ENCODE measurements at regions not wholly inside any gene's neighbourhood (a gene's known extent, or its start where the extent isn't known, plus 50 kb on each side); places are given as distances from the start of the nearest gene placed in this dataset.
"Not testable (repeated sequence)": the region's sequence is repeated elsewhere in the genome, so short reads cannot be mapped to it uniquely, and the experiment has no call there.

GRCh38 chr2:123609077-123609476, 416.0 kb upstream of the CNTNAP5 start:
- no peak for DNase-seq (ENCODE audit: low read depth)

- DNase-seq (ENCODE audit: low read depth) = no peak
Observed at GRCh38 chr2:123614596-123614995, 410.5 kb upstream of the CNTNAP5 start.

- not testable (repeated sequence) for DNase-seq (ENCODE audit: low read depth)
Observed at GRCh38 chr2:123618642-123619041, 406.4 kb upstream of the CNTNAP5 start.

DNA sequence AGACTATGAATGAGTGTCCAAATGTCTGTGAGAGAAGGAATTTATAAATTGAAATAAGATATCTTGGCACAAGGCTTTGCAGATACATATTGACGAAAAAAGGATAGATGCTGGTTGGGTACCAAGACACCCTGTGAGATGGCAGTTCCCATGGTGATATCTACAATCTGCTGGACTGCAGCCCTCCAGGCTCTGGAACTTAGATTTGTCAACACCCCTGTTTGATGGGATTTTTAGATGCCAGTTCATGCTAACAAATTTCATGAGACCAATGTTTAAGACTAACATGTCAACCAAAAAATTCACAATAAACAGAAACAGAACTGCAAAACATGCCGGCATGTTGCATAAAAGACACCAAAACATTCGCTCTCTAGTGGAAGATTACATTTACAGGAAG, 400.3 kb upstream of the CNTNAP5 start:
- no peak for DNase-seq (ENCODE audit: low read depth)

DNA sequence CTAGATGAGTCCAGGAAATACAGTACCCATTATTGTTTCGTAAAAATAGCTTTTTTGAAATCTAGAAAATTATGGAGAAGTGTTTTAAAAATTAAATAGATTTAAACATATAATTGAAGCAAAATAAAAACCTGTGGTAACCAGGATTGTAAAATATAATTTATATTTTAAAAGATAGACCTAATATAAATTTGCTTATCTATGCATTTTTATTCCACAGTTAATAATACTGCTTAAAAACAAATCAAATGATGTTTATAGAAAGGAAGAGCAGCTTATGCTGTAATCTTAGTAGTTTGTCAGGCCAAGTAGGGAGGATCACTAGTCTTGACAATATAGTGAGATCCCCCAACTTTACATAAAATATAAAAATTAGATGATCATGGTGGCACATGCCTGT, 388.9 kb upstream of the CNTNAP5 start:
- no peak for DNase-seq (ENCODE audit: low read depth)

- DNase-seq (ENCODE audit: low read depth) = no peak
Observed at GRCh38 chr2:123640685-123641335, 384.3 kb upstream of the CNTNAP5 start.

- no peak for DNase-seq (ENCODE audit: low read depth)
Observed at GRCh38 chr2:123644053-123644452, 381.0 kb upstream of the CNTNAP5 start.

DNA sequence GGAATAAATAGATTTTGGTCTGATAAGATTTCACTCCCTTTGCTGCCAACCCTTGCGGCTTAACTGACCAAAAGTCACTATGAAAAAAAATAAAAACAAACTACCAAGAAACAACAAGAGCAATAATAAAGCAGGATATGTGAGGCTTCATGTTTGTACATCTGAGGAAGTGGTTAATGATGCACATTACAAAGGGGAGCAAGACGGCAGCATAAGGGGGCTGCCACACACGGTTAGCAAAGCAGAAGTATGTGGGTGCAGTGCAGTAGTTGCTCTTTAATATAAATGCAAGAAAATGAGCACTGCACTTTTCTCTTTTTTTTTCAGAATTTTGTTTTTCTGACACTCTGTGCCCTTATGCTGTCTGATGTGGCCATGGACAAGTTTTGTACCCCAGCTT, 377.1 kb upstream of the CNTNAP5 start:
- no peak for DNase-seq (ENCODE audit: low read depth)

DNA sequence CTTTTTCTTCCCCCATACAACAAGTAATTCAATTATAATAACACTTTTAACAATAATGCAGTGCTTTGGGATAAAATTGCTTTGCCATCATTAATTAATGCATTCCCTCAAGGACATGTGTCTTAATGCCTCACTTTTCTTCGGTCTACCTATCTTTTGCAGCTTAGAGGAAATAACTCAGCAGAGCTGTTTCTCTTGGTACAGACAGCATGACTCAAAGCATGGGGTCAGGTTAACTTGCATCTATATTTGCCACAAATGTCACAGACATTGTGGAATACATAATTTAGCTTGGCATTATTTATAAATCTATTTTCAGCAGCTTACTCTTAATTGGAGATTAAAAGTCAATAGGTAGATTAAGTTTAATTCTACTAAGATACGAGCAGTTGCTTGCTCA, 376.1 kb upstream of the CNTNAP5 start:
- no peak for DNase-seq (ENCODE audit: low read depth)

- DNase-seq (ENCODE audit: low read depth) = no peak
Observed at GRCh38 chr2:123651151-123651550, 373.9 kb upstream of the CNTNAP5 start.

DNA sequence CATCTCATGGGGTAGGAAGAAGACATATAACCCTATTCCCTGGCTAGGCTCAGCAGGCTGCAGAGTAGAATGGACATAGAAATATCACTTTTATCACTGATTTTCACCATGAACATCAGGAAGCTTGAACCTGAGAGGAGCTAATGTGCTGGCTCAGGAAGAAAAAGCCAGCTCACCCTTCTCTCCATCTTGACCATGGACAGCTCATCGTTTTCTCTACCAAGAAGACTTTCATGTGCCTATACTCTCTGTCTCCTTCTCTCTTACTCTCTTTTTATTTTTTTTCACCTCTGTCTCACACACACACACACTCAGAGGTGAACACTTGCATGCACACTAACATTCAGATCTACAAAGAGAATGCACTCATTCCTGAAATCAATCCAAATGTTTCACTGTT, 372.8 kb upstream of the CNTNAP5 start:
- DNase-seq (ENCODE audit: low read depth) = no peak

DNA sequence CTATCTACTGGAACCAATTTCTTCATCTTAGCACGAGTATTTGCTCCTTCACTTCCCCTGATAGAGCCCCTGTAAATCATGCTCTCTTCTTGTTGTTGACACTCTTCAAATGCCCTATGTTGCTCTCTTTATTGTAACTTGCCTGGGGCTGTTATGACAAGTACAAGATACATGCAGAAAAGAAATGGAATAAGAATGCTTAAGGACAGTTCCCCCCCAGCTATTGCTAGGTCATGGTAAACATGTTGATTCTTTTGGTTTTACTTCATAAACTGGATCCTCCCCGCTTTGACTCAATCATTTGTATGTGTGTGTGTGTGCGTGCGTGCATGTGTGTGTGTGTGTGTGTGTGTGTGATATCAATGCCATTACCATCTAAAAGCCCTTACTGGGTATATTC, 368.5 kb upstream of the CNTNAP5 start:
- DNase-seq (ENCODE audit: low read depth) = no peak

DNA sequence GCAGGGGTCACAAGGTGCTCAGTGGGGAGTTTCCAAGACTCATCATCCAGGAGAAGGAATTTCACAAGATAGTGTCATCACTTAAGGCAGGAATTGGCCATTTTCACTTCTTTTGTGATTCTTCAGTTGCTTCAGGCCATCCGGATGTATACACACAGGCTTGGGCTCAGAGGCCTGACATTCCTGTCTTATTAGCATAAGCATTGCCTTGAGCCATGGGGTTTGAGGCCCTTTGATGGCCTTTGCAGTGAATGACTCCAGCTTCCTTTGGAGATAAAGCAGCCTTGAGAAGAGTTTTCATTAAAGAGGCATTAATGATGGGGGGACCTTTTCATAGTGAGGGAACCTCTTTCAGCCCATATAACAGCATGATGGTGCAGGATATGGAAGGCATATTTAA, 366.0 kb upstream of the CNTNAP5 start:
- no peak for DNase-seq (ENCODE audit: low read depth)

DNA sequence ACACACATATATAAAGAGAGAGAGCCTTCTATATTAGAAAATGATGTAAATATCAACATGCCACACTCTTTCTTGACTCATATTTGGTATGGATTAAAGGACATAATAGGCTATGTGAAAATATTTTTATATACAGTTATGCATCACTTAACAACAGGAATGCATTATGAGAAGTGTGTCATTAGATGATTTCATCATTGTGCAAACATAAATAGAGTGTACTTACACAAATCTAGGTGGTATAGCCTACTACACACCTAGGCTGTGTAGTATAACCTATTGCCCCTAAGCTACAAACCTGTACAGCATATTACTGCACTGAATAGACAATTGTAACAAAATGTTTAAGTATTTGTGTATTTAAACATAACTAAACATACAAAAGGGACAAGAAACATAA, 354.8 kb upstream of the CNTNAP5 start:
- no peak for DNase-seq (ENCODE audit: low read depth)

DNA sequence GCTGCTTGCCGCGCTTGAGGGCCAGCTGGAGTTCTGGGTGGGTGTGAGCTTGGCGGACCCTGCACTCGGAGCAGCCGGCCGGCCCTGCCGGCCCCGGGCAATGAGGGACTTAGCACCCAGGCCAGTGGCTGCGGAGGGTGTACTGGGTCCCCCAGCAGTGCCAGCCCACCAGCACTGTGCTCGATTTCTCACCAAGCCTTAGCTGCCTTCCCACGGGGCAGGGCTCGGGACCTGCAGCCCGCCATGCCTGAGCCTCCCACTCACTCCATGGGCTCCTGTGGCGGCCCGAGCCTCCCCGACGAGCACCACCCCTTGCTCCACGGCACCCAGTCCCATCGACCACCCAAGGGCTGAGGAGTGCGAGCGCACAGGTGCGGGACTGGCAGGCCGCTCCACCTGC, 341.3 kb upstream of the CNTNAP5 start:
- DNase-seq (ENCODE audit: low read depth) = not testable (repeated sequence)

- DNase-seq (ENCODE audit: low read depth) = no peak
Observed at GRCh38 chr2:123687064-123687463, 338.0 kb upstream of the CNTNAP5 start.

GRCh38 chr2:123688231-123688940, 336.7 kb upstream of the CNTNAP5 start:
- DNase-seq (ENCODE audit: low read depth) = no peak

DNA sequence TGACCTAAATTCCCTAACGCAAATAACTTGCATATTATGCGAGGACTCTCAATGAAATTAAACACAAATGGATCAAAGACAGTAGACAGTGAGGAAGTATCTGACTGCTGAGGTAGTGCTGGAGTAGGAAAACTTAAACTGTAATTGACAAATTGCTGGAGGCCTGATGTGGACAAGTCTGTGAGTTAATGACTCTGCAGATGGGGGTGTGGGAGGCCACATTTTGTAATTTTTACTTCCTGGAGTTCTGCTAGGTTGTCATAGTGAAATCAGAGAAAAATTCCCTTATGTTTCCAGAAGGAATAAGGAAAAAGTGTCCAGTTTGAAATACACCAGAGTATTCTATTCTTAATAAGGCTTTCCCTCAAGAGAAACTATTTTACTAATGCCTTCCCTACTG, 333.0 kb upstream of the CNTNAP5 start:
- no peak for DNase-seq (ENCODE audit: low read depth)

DNA sequence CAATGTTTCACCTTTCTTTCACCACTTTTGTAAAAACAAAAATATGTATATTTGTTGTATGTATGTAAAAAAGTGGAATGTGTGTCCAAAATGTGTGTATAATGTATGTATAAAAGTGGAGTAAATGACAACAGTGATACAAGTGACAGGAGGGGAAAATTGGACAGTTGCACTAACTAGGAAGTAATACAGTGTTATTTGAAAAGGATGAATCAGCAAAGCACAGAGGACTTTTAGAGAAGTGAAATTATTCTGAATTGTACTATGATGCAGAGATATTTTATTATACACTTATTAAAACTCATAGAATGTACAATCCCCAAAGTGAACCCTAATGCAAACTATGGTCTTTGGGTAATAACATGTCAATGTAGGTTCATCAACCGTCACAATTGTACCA, 331.3 kb upstream of the CNTNAP5 start:
- no peak for DNase-seq (ENCODE audit: low read depth)

DNA sequence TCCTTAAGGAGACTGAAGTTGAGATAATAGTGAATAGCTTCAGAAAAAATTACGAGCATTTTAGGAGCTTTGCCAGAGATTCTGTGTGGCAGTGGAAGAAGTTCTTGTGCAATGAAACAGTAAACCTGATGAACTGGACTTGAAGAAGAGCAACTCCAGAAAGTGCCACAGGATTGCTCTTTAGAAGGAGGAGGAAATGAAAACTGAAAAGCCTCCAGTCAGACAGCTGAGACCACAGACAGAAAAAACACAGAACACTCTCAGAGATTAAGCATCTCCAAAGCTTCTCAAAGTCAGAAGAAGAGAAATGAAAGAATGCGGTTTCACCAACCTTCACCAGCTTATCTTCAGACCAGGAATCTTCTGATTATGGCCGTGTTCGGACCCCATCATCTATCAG, 329.7 kb upstream of the CNTNAP5 start:
- DNase-seq (ENCODE audit: low read depth) = no peak

DNA sequence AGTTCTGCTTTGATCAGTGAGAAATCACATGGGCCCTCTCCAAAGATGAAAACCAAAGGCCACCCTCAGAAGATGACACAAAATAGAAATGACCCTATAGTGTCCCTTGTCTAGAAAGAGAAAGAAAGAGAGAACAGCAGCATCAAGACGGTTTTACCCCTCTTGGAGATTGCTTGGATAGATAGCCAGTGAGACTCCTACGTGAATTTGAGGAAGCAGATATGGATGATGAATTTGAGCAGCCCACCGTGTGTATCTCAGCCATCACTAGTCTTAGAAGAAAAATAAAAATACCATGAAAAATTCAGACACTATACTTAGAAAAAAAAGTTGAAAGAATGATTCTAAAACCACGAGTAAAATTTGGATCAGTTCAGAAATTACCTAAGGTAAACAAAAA, 329.1 kb upstream of the CNTNAP5 start:
- no peak for DNase-seq (ENCODE audit: low read depth)

DNA sequence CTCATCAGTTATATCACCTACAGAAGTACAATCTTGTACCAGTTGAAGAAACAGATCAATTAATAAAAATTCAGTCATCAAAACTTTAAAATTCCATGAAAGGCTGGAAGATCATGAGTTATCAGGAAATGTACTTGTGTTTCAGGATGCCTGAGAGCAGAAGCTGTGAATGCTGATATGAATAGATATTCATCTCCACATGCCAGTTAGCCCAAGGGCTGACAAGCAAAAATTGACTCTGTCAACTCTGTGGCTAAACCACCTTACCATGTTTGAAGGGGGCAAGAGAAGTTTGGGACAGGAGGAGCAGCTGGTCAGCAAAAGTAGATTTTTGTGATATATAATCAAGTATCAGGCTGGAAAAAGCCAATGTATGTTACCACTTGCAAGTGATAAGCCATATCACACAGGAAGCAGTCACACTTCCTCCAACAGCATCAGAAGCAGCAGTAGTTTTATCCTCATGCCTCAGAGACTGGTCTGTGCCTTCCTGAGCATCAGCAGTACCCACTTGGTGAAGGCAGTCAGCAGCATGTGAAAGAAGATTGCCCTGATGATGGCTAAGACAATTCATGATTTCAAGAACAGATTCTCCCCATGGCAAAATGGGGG, 328.2 kb upstream of the CNTNAP5 start:
- no peak for DNase-seq (ENCODE audit: low read depth)

DNA sequence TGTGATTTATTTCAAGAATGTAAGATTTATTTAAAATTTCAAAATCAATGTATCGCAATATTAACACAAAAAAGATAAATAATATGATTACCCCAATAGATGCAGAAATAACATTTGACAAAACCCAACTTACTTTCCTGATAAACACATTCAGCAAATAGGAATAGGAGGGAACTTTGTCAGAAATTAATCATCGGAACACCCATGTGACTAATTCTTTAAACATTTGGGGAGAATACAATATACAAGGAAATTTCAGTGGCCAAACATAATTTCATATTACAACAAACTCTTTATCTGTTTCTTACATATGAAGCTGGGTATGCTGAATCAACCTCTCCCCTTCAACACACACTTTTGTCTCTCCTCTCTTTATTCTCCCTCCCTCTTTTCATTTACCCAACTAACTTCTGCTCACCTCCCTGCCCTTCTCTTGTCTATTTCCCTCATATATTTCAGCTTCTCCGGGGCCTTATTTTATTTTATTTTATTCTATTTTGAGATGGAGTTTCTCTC, 309.6 kb upstream of the CNTNAP5 start:
- DNase-seq (ENCODE audit: low read depth) = no peak
